ENCODE measurements at regions not wholly inside any gene's neighbourhood (a gene's known extent, or its start where the extent isn't known, plus 50 kb on each side); places are given as distances from the start of the nearest gene placed in this dataset.

GRCh38 chr13:32859707-32860292 is 156.4 kb upstream of the KL start:
- Histone ChIP-seq H3K36me3 (no peaks in the 10 kb centered on the region), H3K9me3 (no peaks in the 10 kb centered on the region), H3K27me3 (no peaks in the 10 kb centered on the region), H3K4me1 (no peaks in the 10 kb centered on the region), H3K4me3 (no peak overlapping the region), H3K27ac (no peak overlapping the region)
- intact Hi-C loops (cut with DNase I), result no loop called here
- TF ChIP-seq POLR2AphosphoS5 (IDR thresholded peaks at IDR 0.05; ENCODE audit: insufficient read depth in 1 of 2, low read depth in 1 of 2) (no peak), POLR2A (IDR thresholded peaks at IDR 0.05) (no peak), CTCF (IDR thresholded peaks at IDR 0.05) (no peak)
- no peak for DNase-seq (ENCODE audit: extremely low spot score in 2 of 2)

- DNase-seq (ENCODE audit: extremely low spot score in 2 of 2), result no peak
- no peak for TF ChIP-seq POLR2A (IDR thresholded peaks at IDR 0.05)
- TF ChIP-seq POLR2AphosphoS5 (IDR thresholded peaks at IDR 0.05; ENCODE audit: insufficient read depth in 1 of 2, low read depth in 1 of 2), result no peak
- TF ChIP-seq CTCF (IDR thresholded peaks at IDR 0.05), result no peak
- Histone ChIP-seq H3K4me1 (no peaks in the 10 kb centered on the region), H3K4me3 (no peak overlapping the region), H3K27ac (no peak overlapping the region), H3K36me3 (no peaks in the 10 kb centered on the region), H3K9me3 (no peaks in the 10 kb centered on the region), H3K27me3 (no peaks in the 10 kb centered on the region)
- intact Hi-C loops (cut with DNase I), result no loop called here
These were observed 154.9 kb upstream of the KL start for GRCh38 chr13:32861304-32861703.

- intact Hi-C loops (cut with DNase I), result no loop called here
- Histone ChIP-seq H3K9me3 (no peaks in the 10 kb centered on the region), H3K4me3 (no peak overlapping the region), H3K27ac (no peak overlapping the region), H3K36me3 (no peaks in the 10 kb centered on the region), H3K4me1 (no peaks in the 10 kb centered on the region), H3K27me3 (no peaks in the 10 kb centered on the region)
- no peak for TF ChIP-seq POLR2AphosphoS5 (IDR thresholded peaks at IDR 0.05; ENCODE audit: insufficient read depth in 1 of 2, low read depth in 1 of 2)
- TF ChIP-seq POLR2A (IDR thresholded peaks at IDR 0.05), result no peak
- DNase-seq (ENCODE audit: extremely low spot score in 2 of 2), result no peak
These were observed 152.6 kb upstream of the KL start for GRCh38 chr13:32863596-32863995.

- no peaks in the 10 kb centered on the region for H3K4me1 ChIP-seq
- H3K27ac ChIP-seq, result no peak overlapping the region
- no peak for DNase-seq (ENCODE audit: extremely low spot score in 2 of 2)
- H3K9me3 ChIP-seq, result no peaks in the 10 kb centered on the region
- no peak overlapping the region for H3K4me3 ChIP-seq
- TF ChIP-seq POLR2A (IDR thresholded peaks at IDR 0.05), result no peak
- TF ChIP-seq POLR2AphosphoS5 (IDR thresholded peaks at IDR 0.05; ENCODE audit: insufficient read depth in 1 of 2, low read depth in 1 of 2), result no peak
- TF ChIP-seq CTCF (IDR thresholded peaks at IDR 0.05), result no peak
- intact Hi-C loops (cut with DNase I), result no loop called here
- H3K27me3 ChIP-seq, result no peaks in the 10 kb centered on the region
- no peaks in the 10 kb centered on the region for H3K36me3 ChIP-seq
These were observed 149.3 kb upstream of the KL start for GRCh38 chr13:32866921-32867320.

- intact Hi-C loops (cut with DNase I), result no loop called here
- H3K27me3 ChIP-seq, result no peaks in the 10 kb centered on the region
- H3K4me1 ChIP-seq, result no peaks in the 10 kb centered on the region
- H3K4me3 ChIP-seq, result no peak overlapping the region
- TF ChIP-seq CTCF (IDR thresholded peaks at IDR 0.05), result no peak
- no peak for TF ChIP-seq POLR2AphosphoS5 (IDR thresholded peaks at IDR 0.05; ENCODE audit: insufficient read depth in 1 of 2, low read depth in 1 of 2)
- TF ChIP-seq POLR2A (IDR thresholded peaks at IDR 0.05), result no peak
- no peaks in the 10 kb centered on the region for H3K9me3 ChIP-seq
- no peaks in the 10 kb centered on the region for H3K36me3 ChIP-seq
- DNase-seq (ENCODE audit: extremely low spot score in 2 of 2), result no peak
- H3K27ac ChIP-seq, result no peak overlapping the region
These were observed 138.7 kb upstream of the KL start for GRCh38 chr13:32877491-32877890.
